ENCODE measurements at regions not wholly inside any gene's neighbourhood (a gene's known extent, or its start where the extent isn't known, plus 50 kb on each side); places are given as distances from the start of the nearest gene placed in this dataset.
A peak's percentile ranks its signal among the peaks of the same experiment; 100 is the strongest.
"Not testable (repeated sequence)": the region's sequence is repeated elsewhere in the genome, so short reads cannot be mapped to it uniquely, and the experiment has no call there.

GRCh38 chr9:39534897-39535296 lies 179.4 kb downstream of the SPATA31A1 start:
- H3K27ac Mint-ChIP-seq, H3K4me1 Mint-ChIP-seq, DNase-seq: not testable (repeated sequence)

GRCh38 chr9:39542157-39542556 lies 186.7 kb downstream of the SPATA31A1 start:
- not testable (repeated sequence) for H3K27me3 Mint-ChIP-seq; H3K4me1 Mint-ChIP-seq; DNase-seq; H3K4me3 Mint-ChIP-seq; ATAC-seq (ENCODE audit: low read depth in 2 of 2); H3K36me3 Mint-ChIP-seq; H3K27ac Mint-ChIP-seq
- H3K9me3 Mint-ChIP-seq: peaks cover 2 to 11% (median 4%) of the 10 kb centered on the region in 7 donors

More at GRCh38 chr9:39534897-39535296, 179.4 kb downstream of the SPATA31A1 start:
- not testable (repeated sequence) for H3K9me3 Mint-ChIP-seq; H3K27me3 Mint-ChIP-seq; H3K36me3 Mint-ChIP-seq; H3K4me3 Mint-ChIP-seq; ATAC-seq (ENCODE audit: low read depth in 2 of 2)

- H3K4me1 Mint-ChIP-seq; H3K36me3 Mint-ChIP-seq; H3K27me3 Mint-ChIP-seq; H3K4me3 Mint-ChIP-seq; ATAC-seq (ENCODE audit: low read depth in 2 of 2); H3K27ac Mint-ChIP-seq; DNase-seq: not testable (repeated sequence)
- H3K9me3 Mint-ChIP-seq: peaks cover 2 to 11% (median 4%) of the 10 kb centered on the region in 7 donors
Measured at GRCh38 chr9:39545079-39545478, 189.6 kb downstream of the SPATA31A1 start.

- H3K27me3 Mint-ChIP-seq; H3K9me3 Mint-ChIP-seq; H3K4me3 Mint-ChIP-seq; H3K27ac Mint-ChIP-seq; DNase-seq; ATAC-seq (ENCODE audit: low read depth in 2 of 2); H3K36me3 Mint-ChIP-seq; H3K4me1 Mint-ChIP-seq: not testable (repeated sequence)
Measured at GRCh38 chr9:39550573-39550972, 195.1 kb downstream of the SPATA31A1 start.

GRCh38 chr9:39551544-39551943 lies 196.1 kb downstream of the SPATA31A1 start:
- H3K9me3 Mint-ChIP-seq, H3K4me1 Mint-ChIP-seq: not testable (repeated sequence)

GRCh38 chr9:39552242-39552881 lies 196.9 kb downstream of the SPATA31A1 start:
- H3K4me1 Mint-ChIP-seq; DNase-seq; H3K36me3 Mint-ChIP-seq; H3K9me3 Mint-ChIP-seq; H3K4me3 Mint-ChIP-seq; H3K27ac Mint-ChIP-seq; H3K27me3 Mint-ChIP-seq; ATAC-seq (ENCODE audit: low read depth in 2 of 2): not testable (repeated sequence)

More at GRCh38 chr9:39551544-39551943, 196.1 kb downstream of the SPATA31A1 start:
- not testable (repeated sequence) for DNase-seq; H3K4me3 Mint-ChIP-seq; H3K27me3 Mint-ChIP-seq; H3K36me3 Mint-ChIP-seq; H3K27ac Mint-ChIP-seq; ATAC-seq (ENCODE audit: low read depth in 2 of 2)

GRCh38 chr9:39554352-39554751 lies 198.9 kb downstream of the SPATA31A1 start:
- H3K9me3 Mint-ChIP-seq; DNase-seq; H3K27me3 Mint-ChIP-seq; H3K4me3 Mint-ChIP-seq; H3K27ac Mint-ChIP-seq; ATAC-seq (ENCODE audit: low read depth in 2 of 2); H3K4me1 Mint-ChIP-seq; H3K36me3 Mint-ChIP-seq: not testable (repeated sequence)

GRCh38 chr9:39559384-39559783 lies 203.9 kb downstream of the SPATA31A1 start:
- DNase-seq; H3K27me3 Mint-ChIP-seq; H3K36me3 Mint-ChIP-seq; H3K4me1 Mint-ChIP-seq; H3K4me3 Mint-ChIP-seq; H3K9me3 Mint-ChIP-seq; ATAC-seq (ENCODE audit: low read depth in 2 of 2): not testable (repeated sequence)
- H3K27ac Mint-ChIP-seq: peak overlapping the region in 1 of 6 donors; percentile 39

- ATAC-seq (ENCODE audit: low read depth in 2 of 2); H3K4me3 Mint-ChIP-seq; H3K27me3 Mint-ChIP-seq; H3K36me3 Mint-ChIP-seq; H3K27ac Mint-ChIP-seq; H3K4me1 Mint-ChIP-seq; H3K9me3 Mint-ChIP-seq; DNase-seq: not testable (repeated sequence)
Measured at GRCh38 chr9:39566782-39567181, 211.3 kb downstream of the SPATA31A1 start.

GRCh38 chr9:39567396-39567795 lies 211.9 kb downstream of the SPATA31A1 start:
- not testable (repeated sequence) for H3K27ac Mint-ChIP-seq; H3K27me3 Mint-ChIP-seq; DNase-seq; H3K9me3 Mint-ChIP-seq; H3K36me3 Mint-ChIP-seq; H3K4me1 Mint-ChIP-seq; H3K4me3 Mint-ChIP-seq; ATAC-seq (ENCODE audit: low read depth in 2 of 2)

- H3K9me3 Mint-ChIP-seq: not testable (repeated sequence)
Measured at GRCh38 chr9:39568900-39569299, 213.4 kb downstream of the SPATA31A1 start.

GRCh38 chr9:39573024-39574022 lies 217.9 kb downstream of the SPATA31A1 start:
- ATAC-seq (ENCODE audit: low read depth in 2 of 2); DNase-seq; H3K4me1 Mint-ChIP-seq; H3K27me3 Mint-ChIP-seq; H3K9me3 Mint-ChIP-seq; H3K4me3 Mint-ChIP-seq; H3K27ac Mint-ChIP-seq; H3K36me3 Mint-ChIP-seq: not testable (repeated sequence)

More at GRCh38 chr9:39568900-39569299, 213.4 kb downstream of the SPATA31A1 start:
- not testable (repeated sequence) for H3K4me3 Mint-ChIP-seq; H3K4me1 Mint-ChIP-seq; ATAC-seq (ENCODE audit: low read depth in 2 of 2); DNase-seq; H3K36me3 Mint-ChIP-seq; H3K27ac Mint-ChIP-seq; H3K27me3 Mint-ChIP-seq

GRCh38 chr9:39579000-39579399 lies 223.5 kb downstream of the SPATA31A1 start:
- ATAC-seq (ENCODE audit: low read depth in 2 of 2); DNase-seq; H3K9me3 Mint-ChIP-seq; H3K27me3 Mint-ChIP-seq; H3K4me1 Mint-ChIP-seq; H3K4me3 Mint-ChIP-seq; H3K36me3 Mint-ChIP-seq; H3K27ac Mint-ChIP-seq: not testable (repeated sequence)

GRCh38 chr9:39581296-39581695 lies 225.8 kb downstream of the SPATA31A1 start:
- H3K4me1 Mint-ChIP-seq; H3K9me3 Mint-ChIP-seq; H3K36me3 Mint-ChIP-seq; H3K27ac Mint-ChIP-seq; H3K27me3 Mint-ChIP-seq; DNase-seq; ATAC-seq (ENCODE audit: low read depth in 2 of 2); H3K4me3 Mint-ChIP-seq: not testable (repeated sequence)

Data from naive B cell (primary cell).